NCI-H526 (cell line): ENCODE measurements at regions not wholly inside any gene's neighbourhood (a gene's known extent, or its start where the extent isn't known, plus 50 kb on each side); places are given as distances from the start of the nearest gene placed in this dataset.
"Not testable (repeated sequence)": the region's sequence is repeated elsewhere in the genome, so short reads cannot be mapped to it uniquely, and the experiment has no call there.

Experiments used
- DNase-seq, 2 experiments: peaks; one replicate each; lab custom pipeline; 2025; lab: John Stamatoyannopoulos, UW

DNA sequence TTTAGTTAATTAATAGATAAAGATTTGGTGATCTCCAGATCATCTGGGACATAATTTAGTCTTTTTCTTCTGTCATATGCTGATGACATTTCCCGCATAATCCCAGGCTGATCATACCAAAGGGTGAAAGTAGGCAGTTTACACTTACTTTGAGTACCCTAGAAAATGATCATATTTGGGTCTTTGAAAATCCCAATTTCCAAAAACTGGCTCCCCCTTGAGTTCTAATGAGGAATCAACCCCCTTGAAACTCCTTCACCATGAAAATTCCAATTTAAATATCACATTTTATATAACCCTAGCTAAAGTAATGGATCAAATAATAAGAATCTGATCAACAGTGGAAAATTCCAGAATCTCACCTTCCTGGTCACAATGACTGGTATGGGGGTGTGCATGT is 223.4 kb downstream of the NAF1 start:
- no peak for DNase-seq

DNA sequence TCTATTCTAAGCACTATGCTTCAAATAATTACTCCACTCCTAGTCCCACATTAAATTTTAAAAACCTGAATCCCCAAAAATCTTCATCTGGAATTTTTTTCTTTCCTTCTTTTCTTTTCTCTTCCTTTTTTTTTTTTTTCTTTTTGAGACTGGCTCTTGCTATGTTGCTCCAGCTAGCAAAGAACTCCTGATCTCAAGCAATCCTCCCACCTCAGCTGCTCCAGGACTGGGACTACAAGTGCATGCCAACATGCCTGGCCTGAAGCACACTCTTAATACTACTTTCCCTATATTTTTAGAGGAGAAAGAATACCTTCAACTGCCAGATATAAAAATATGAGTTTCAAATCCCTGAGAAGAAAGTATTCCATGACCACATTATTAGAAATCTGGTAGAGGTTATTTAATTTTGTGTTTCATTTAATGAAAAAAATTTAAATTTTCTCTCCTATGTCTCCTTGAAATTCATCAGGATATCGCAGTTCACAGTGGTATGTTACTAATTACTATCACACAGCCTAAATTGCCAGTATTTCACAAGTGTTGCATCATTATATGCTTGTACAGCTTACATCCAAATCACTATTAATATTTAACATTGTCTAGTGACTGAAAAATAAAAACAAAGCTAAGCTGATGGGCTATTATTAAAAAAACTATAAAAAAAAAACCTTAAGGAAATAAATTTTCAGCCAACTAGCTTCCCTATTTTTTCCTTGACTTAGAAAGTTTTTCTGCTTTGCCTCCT is 227.8 kb downstream of the NAF1 start:
- DNase-seq: no peak

DNA sequence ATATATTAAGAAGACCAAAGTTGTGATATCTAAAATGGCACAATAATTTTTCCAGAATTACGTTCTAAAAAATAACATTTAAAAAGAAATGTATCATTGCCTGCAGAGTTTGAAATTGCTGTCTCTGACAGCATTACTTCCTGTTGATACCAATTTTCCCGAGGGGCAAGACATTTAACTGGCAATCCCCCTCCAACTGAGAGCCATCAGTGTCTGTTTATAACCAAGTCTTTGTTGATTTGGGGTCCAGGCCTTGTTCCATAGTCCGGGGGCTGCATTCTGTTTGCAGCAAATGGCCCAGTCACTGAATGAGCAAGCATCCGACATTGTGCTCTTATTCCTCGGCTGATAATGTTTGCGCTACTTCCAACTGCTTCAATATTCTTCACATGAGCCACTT is 231.5 kb downstream of the NAF1 start:
- DNase-seq: no peak

- DNase-seq: no peak
Measured at GRCh38 chr4:162931286-162931685, 235.4 kb downstream of the NAF1 start.

- no peak for DNase-seq
Measured at GRCh38 chr4:162921178-162921785, 245.4 kb downstream of the NAF1 start.

GRCh38 chr4:162920649-162921048 is 246.0 kb downstream of the NAF1 start:
- DNase-seq: no peak

DNA sequence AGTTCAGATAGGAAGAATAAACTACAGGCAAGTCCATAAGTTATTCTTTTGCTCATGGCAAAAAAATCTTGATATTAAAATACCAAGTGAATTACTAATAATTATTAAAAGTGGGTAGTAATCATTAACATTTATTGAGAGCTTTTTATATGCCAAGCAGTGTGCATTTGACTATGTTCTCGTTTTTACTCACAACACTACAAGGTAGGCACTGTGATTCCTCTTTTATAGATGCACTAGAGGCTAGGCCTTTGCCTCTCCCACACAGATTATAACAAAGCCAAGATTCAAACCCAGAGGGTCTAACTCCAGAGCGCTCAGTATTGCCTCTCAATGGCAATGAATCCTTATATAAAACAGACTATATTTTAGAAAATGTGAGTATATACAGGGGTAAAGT is 254.2 kb downstream of the NAF1 start:
- no peak for DNase-seq

DNA sequence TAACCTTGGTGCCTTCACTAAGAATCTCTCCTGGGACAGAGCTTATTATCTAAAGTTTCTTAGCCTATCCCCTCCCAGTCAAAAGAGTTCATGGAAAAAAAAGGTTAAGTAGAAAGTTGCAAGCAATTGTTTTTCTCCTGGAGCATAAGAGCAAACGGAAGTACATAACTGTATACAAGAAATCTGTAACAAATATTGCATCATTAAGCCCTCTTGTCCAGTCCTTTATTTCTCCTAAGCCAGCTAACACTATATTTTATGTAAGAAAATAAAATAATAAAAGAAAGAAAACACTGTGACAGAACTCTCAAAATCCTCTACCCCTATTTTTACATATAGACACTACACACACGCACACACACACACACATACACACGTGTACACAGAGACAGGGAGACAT is 255.3 kb downstream of the NAF1 start:
- DNase-seq: no peak

DNA sequence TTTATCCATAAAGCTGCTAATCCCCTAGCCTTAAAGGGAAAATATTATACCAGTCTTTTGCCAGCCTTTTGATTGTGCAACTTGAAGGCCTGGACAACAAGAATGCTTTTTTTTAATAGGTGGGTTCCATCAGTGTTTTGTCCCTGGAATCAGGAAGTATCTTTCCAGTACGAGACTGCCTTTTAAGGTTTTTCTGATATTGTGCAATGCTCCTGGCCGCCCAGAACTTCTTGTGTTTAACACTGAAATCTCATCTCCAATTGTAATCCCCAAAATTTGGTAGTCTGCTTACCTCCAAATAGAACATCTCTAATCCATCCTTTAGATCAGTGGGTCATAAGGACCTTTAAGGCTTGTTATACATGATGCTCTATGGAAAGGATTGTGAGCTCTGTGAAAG is 256.7 kb downstream of the NAF1 start:
- no peak for DNase-seq

DNA sequence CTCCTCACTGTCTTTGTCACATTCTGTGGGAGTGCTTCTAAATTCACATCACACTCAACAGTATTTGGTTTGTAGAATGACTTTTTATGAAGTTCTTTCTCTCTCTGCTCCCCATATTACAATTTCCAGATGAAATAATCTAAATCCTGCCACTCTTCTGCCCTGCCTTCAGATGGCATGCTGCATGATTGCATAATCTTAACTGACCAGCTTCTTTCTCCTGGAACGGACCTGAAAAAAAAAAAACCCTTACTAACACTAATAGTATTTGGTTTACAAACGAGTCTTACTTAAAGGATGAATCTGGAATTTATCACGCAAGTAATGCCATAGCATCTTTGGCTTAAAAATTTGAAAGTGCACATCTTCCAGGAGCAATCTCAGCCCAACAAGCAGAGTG is 272.3 kb downstream of the NAF1 start:
- no peak for DNase-seq

DNA sequence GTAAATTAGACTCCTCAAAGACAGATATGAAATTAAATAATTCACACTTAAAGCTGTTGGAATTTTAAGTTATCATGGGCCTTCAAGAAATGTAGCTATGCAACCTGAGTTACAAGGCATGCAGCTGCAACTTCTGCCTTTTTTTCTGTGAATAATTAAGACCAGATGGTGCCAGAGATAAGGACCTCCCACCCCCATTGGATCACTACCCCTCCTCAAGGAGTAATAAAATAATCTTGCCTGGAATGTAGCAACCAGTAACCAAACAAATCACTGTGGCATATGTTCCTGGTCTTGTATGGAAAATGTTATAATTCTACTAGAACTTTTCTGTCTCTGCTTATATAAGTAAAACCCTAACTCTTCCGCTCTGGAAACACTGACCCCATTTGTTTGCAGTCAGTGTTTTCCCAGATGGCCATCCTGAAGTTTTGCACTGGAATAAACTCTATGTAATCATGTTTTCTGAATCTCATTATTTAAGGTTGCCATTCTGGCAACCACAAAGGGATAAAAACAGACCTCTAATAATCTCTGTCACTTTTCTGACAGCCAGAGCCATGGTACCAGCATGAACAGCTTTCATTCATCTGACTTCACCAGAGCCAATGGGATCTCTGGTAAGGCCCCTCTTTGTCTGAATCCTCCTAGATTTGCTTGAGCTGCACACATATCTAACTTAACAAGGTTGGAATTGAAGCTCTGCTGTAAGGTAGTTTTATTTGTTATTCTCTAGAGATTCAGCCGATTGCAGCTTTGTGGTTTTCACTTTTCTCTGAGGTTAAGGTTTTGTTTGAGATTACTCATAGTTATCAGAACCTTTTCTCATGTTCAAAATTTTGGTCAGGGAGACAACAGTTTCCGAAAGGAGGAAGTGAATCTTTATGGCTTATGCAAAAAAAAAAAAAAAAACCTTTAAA is 274.6 kb downstream of the NAF1 start:
- no peak for DNase-seq

- DNase-seq: no peak
Measured at GRCh38 chr4:162878096-162878495, 288.6 kb downstream of the NAF1 start.

GRCh38 chr4:162874748-162875147 is 291.9 kb downstream of the NAF1 start:
- no peak for DNase-seq

GRCh38 chr4:162871990-162872389 is 294.7 kb downstream of the NAF1 start:
- DNase-seq: no peak

- DNase-seq: no peak
Measured at GRCh38 chr4:162869157-162869556, 297.5 kb downstream of the NAF1 start.

- DNase-seq: no peak
Measured at GRCh38 chr4:162866565-162866964, 300.1 kb downstream of the NAF1 start.

- peak in 1 of 2 experiments; percentile 17 for DNase-seq
Measured at GRCh38 chr4:162865102-162865501, 301.6 kb downstream of the NAF1 start.

- DNase-seq: no peak
Measured at GRCh38 chr4:162853788-162854187, 312.9 kb downstream of the NAF1 start.

DNA sequence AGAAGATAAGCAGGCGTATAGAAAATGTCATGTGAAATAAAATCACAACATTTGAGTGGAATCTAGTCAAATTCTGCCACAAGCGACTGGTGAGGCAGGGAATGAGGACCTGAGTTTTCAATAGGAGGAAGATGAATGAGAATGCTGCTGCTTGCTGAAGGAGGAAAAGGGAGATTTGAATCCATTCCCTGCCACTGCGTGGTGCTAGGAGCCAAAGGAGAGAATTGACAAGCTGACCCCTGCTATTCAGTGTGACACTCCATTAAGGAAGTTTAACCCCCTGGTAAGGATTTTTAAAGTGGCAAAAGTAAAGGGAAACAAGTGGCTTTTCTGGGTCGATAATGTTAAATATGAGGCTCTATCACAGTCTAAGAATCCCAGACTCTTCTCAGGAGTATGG is 314.0 kb downstream of the NAF1 start:
- DNase-seq: no peak

- not testable (repeated sequence) for DNase-seq
Measured at GRCh38 chr4:162851241-162851758, 315.4 kb downstream of the NAF1 start.

GRCh38 chr4:162849937-162850336 is 316.8 kb downstream of the NAF1 start:
- no peak for DNase-seq

DNA sequence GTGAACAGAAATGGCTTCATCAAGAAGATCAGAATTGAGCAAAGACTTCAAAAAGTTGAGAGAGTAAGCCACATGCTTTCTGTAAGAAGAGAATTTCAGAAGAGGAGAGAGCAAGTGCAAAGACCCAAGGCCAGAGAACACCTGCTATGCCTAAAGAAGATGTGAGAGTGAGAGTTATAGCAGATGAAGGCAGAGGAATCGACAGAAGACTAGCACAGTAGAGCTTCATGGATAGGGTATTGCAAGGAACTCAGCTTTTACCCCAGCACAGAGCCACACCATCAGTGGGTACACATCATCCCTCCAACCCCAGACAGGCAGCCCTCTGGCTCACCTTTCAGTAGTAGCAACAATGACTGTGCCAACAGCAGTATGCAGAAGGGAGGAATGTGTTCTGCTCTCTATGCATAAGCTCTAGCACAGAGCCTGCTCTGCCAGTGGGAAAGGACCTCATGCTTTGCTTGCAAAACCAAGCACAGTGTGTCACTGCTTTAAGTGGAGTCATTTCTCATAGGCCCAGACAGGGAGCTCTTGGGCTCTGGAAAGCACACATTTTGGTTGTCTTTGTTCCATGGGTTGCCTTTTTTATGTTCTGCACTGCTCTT is 318.6 kb downstream of the NAF1 start:
- no peak for DNase-seq
